GM19438 (cell line): ENCODE measurements at regions not wholly inside any gene's neighbourhood (a gene's known extent, or its start where the extent isn't known, plus 50 kb on each side); places are given as distances from the start of the nearest gene placed in this dataset.
"Not testable (repeated sequence)": the region's sequence is repeated elsewhere in the genome, so short reads cannot be mapped to it uniquely, and the experiment has no call there.

Experiments used
- ATAC-seq: cut with Tn5 transposase; IDR thresholded peaks from one replicate; pipeline ENCODE4 v1.9.1; 2021; ENCODE audit warnings: low read depth; ENCODE audit not compliant: unreplicated experiment

DNA sequence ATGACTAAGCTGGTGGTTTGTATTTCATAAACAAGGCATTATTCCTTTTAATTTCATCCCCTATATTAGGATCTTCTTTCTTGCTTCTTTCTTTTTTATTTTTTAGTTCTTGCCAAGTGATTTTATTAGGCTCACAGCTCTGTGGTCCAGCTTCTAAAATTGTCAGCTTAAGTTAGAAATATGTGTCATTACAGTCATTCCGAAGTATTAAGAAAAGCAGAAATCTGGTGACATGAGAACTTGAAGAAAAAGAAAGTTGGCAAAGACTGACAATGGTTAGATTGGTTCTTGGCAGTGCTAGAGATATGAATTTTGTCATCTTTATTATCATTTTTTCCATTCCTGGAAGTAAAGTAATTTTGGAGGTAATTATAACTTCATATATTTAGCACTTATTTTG is 166.5 kb upstream of the PRR16 start:
- no peak for ATAC-seq

DNA sequence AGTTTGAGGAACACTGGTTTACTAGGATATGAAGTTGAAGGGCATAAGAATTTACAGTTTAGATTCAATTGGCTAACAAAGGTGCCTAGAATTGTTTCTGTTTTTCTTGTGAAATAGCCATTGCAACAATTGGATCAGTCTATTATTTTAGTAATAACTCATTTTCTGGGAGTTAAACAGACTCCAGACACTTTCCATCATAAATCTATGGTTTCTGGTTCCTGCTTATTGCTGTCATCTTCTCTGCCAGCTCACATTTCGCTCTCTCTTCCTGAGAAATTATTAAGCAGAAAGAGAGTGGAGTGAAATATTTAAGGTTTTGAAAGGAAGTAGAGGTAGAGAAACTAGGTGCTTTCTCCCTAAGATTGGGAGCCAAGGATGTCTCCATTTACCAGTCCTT is 165.1 kb upstream of the PRR16 start:
- no peak for ATAC-seq

DNA sequence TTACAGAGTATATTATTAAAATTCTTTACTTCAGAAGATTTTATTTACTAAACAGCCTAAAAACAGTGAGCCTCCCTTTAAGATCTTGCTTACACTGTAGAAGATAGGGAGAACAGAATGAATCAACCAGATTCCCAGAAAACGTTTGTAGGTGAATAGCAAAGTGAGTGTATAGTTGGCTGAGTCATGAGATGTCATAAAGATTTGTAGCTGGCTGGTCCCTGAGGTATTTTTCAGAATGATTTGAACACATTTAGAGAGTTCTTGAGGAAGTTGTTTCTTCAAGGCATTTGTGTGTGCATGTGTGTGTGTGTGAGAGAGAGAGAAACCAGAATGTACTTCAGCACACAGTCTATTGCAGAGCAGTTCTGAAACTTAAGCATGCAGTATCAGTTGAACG is 159.4 kb upstream of the PRR16 start:
- no peak for ATAC-seq

DNA sequence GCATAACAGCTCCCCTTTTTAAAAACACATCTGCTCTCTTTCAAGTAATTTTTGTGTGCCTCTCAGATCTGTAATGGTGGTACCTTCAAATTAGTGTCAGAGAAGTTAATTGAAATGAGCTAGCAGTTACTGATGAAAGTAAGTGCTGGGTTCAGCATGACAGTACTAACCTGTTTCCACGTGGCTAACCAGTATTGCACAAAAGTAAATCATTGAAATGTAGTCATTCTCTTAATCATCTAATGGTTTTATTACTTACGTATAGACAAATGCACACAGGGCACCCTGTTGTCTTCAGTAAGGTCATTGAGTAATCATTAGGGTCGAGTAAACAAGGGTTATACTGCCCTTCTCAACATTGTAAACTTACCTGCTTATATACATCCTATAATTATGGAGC is 157.8 kb upstream of the PRR16 start:
- no peak for ATAC-seq

DNA sequence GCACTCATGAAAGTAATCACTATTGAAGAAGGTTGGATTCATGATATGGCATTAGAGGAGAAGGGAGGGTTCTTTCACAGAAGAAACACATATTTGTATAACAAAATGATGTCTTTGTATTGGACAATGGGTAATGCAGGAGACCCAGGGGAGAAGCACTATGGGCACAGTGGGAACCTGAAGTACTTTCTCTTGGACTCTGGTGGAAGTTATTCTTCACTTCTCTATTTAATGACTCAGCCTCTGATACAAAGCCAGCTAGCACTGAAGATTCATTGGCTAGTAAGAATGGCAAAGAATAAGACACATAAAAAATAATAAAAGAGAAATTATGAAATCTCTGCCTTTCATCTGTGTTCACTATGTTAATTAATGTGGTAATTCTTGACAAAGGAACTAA is 149.9 kb upstream of the PRR16 start:
- no peak for ATAC-seq

DNA sequence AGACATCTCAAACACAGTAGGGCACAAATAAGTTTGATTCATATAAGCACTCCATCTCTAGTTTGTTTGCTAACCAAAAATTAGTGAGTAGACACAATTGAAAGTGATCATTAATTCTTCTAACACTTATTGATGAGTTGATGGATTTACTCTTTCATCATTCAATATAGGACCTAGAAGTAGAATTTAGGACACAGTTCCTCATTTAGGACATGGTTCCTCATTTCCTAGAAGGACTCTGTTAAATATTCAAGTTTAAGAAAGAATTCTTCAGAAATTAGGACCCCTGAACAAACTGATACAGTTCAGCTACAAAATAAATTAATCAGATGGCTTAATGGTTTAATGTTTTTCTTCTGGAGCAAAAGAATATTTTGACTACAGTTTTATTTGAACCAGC is 143.5 kb upstream of the PRR16 start:
- no peak for ATAC-seq

DNA sequence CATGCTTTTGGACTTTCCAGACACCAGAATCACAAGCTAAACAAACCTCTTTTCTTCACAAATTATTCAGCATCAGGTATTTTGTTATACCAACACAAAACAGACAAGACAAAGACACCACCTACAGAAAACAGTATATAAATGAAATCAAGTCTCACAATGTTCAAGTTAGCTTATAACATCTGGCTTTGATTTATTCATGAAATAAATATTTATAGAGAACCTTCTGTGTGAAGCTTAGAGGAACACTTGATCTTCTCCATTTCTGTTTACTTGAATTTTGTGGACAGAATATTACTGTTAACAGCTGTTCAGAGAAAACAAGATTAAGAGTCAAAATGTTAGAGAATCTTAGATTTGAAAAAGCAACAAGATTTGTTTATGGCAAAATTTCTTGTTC is 137.4 kb upstream of the PRR16 start:
- ATAC-seq = no peak

DNA sequence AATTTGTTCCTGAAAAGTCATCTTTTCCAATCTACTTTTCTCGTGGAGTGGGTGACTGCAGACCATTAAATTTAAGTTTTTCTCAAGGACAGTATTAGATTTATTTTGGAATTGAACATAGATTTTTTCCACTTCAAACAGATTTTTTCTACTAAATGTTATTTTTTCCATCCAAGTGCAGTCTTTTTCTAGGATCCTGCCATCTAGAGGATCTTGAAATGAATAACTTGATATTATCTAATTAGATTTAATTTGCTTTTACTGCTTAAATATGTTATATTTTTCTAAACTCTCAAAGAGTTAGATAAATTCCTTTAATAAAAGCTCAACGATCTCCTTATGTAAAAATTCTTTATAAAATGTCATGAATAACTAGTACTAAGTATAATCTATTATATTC is 136.9 kb upstream of the PRR16 start:
- no peak for ATAC-seq

DNA sequence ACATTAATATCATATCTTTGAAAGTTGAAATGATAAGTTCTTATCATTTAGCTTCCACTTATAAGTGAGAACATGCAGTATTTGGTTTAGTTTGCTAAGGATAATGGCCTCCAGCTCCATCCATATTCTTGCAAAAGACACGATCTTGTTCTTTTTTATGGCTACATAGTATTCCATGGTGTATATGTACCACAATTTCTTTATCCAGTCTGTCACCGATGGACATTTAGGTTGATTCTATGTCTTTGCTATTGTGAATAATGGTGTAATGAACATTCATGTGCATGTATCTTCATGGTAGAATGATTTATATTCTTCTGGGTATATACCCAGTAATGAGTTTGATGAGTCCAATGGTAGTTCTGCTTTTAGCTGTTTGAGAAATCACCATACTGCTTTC is 135.0 kb upstream of the PRR16 start:
- ATAC-seq = no peak

DNA sequence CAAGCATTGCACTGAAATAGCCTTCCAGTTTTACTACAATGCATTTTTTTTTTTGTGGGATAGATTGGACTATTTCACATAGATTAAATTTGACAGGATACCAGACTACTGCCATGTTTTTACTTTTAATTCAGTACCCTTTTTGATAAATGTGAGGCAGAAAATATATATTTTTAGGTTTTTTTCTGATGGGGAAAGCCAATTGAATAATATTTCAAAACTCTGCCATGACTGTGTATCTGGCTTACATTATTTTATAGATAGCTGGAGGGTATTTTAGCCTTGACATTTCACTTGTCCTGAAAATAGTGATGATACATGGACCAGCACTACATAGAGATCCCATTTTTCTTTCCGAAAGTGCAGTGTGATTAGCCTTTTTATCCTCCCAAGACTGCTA is 133.5 kb upstream of the PRR16 start:
- ATAC-seq = no peak

DNA sequence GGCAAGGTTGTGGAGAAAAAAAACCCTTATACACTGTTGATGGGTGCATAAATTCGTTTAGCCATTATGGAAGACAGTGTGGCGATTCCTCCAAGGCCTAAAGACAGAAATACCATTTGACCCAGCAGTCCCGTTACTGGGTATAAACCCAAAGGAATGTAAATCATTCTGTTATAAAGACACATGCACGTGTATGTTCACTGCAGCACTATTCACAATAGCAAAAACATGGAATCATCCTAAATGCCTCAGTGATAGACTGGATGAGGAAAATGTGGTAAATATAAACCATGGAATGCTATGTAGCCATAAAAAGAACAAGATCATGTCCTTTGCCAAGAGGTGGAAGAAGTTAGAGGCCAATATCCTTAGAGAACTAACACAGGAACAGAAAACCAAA is 119.9 kb upstream of the PRR16 start:
- ATAC-seq = no peak

DNA sequence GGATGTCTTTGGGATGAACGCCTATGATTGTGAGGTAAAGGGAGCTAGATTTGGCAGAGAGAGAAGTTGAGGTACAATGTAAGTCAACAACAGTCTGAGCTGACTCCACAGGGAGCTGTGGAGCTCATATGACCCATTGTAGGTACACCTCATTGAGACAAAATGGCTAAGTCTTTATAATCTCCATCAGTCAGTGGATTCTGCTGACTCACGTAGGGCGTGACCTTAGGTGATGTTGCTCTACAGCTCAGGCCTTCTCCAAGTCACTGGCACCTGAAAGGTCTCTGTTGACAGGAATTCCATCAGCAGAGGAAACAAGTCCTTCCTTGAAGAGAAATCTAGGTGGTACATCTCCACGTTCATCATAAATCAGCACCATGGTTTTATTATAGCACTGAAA is 118.2 kb upstream of the PRR16 start:
- ATAC-seq = no peak

DNA sequence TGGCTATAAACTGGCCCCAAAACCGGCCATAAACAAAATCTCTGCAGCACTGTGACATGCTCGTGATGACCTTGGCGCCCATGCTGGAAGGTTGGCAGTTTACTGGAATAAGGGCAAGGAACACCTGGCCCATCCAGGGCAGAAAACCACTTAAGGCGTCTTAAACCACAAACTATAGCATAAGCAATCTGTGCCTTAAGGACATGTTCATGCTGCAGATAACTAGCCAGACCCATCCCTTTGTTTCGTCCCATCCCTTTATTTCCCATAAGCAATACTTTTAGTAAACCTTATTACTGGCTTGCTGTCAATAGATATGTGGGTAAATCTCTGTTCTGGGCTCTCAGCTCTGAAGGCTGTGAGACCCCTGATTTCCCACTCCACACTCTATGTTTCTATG is 113.0 kb upstream of the PRR16 start:
- not testable (repeated sequence) for ATAC-seq

DNA sequence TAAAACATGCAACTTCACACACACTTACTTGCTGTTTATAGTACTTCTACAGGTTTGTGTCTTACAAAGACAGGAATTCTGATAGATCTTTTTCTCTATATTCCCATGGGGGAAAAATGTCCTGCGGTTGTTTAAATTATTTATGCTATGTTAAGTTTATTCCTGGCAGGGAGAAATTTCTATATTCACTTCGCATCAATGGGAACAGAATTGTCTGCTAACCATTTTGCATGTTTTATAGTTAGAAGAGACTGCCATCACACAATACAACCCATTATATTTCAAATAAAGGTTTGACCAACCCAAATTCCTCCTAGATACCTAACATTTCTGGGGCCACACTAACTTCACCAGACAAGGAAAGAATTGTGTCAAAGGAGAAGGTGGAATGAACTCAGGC is 110.0 kb upstream of the PRR16 start:
- no peak for ATAC-seq

DNA sequence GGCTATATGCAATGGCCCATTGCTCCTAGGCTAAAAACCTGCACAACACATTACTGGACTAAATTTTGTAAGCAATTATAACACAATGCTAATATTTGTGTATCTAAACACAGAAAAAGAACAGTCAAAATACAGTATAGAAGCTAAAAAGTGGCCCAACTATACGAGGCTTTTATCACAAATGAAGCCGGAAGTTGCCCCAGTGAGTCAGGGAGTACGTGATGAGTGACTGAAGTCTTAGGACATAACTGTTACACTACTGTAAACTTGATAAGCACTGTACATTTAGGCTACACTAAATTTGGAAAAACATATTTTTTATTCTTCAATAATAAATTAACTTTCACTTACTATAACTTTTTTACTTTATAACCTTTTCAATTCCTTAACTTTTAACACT is 105.2 kb upstream of the PRR16 start:
- no peak for ATAC-seq

DNA sequence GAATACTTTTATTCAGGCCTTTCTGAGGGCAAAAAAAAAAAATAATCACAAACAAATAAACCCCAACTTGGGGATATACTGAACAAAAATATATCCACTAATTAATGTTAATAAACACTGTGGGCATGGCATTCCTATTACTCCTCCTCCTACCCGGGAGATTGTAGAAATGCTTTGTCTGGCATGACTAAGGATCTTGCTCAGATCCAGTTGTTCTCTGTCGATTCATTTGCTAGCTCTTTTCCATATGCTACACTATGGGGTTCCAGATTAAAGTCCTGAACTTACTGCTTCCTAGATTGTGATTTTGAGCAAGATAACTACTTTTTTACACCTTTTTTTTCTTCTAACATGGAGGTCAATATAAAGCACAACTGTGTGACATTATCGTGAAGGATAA is 102.2 kb upstream of the PRR16 start:
- ATAC-seq = no peak

DNA sequence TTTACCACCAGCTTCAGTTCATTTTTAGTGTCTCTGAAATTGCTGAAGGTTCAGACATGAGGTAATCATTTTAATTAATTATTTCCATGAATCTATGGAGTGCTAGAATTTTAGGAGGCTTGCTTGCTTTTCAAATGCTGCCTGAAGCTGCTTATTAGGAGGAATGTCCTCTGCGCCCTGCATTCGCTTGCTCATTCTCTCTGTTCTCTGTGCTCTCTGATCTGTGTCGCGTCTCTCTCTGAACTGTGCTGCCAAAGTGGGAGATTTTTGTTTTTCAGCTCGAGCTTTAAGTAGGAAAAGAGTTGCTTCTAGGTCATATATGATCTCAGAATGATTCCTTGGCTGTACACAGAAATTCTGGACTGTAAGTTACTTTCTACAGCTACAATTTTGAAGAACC is 101.7 kb upstream of the PRR16 start:
- no peak for ATAC-seq

DNA sequence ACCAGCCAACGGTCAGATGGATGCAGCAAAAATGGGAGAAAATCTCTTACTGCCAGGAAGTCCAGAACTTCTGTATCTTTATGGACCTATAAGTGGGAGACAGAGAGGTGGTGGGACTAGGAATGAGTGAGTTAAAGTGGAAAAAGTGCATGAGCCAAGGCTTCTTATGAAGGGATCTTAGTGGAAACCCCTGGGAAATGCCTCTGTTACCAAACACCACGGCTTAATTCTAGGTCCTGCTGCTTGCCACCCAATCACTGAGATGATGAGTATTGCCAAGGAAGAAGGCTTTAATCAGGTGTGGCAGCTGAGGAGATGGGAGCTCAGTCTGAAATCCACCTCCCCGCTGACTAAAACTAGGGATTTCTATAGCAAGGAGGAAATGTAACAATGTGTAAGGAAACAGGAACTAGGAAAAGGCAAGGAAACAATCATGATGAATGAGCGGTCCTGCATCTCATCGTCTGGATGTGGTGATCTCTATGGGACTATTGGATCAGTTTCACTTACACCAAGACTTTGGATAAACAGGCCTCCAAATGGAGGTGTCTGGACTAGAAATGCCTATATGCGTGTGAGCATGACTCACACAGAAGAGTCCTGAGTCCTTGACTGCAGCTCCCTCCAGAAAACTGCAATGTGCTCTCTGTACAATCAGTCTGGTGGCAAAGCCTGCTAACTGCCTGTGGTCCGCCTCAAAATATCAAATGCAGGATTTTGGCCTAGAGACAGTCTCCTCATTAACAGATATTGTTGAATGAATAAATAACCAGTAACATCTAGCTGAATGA is 98.2 kb upstream of the PRR16 start:
- ATAC-seq = no peak

DNA sequence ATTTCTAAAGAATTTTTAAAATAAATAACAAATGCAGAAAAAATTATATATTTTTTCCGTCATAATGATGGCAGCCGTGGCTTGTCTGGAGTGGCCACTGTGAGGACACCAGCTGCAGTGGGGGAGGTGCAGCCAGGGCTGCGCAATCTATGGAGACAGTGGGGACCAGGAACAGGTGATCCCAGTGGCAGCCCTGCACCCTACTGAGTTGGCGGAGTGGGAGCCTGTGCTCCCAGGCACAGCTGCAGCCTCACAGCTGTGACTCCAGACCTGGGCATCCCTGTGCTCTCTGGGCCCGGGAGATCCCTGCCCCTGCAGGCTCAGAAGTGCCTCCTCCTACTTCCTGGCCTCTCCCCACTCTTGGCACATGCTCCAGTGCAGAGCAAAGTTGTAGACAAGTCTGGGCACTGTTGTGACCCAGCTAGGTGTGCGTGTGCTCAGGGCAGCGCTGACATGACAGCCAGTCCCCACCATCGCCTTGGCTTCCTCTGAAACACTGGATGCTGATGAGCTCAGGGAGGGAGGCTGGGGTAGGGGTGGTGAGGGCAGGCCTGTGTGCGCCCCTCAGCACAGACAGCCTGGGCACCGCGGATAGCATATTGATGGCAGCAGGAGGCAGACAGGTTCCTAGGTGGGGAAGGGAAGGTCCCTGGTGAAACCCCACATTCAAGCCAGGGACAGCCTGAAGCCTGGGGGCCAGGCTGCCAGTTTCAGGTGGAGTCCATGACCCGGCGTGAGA is 96.0 kb upstream of the PRR16 start:
- ATAC-seq = no peak

DNA sequence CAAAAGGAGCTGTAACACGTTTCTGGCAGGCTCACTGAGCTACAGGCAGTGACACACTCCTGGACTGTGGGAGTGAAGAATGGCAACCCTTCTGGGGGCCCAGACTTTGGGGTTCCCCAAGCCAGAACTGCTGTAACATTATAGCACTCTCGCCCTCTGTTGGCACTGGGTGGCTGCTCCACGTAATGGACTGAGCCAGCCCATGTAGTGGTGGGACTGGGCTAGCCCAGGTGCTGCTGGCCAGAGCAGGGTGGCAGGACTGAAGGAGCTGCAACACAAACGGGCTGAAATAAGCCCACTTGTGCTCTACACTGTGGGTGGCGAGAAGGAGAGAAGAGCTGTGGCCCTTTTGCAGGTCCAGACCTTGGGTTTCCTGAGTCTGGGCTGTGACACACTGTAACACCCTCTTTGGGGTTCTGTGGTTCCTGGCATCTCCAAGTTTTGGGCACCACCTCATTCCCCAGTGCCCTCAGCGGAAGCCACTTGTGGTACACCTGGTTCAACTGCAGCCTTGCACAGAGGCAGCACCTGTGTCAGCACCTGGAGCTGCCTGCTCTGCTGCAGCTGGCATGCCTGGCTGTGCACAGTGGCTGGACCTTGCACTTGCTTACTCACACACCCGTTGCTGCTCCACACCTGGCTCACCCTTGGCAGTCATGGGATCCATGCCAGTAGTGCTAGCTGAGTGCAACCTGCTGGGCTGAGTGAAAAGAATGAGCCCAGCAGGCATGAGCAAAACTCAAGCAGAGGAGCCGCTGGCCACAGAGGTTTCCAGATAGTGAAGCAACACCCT is 95.0 kb upstream of the PRR16 start:
- ATAC-seq = no peak

DNA sequence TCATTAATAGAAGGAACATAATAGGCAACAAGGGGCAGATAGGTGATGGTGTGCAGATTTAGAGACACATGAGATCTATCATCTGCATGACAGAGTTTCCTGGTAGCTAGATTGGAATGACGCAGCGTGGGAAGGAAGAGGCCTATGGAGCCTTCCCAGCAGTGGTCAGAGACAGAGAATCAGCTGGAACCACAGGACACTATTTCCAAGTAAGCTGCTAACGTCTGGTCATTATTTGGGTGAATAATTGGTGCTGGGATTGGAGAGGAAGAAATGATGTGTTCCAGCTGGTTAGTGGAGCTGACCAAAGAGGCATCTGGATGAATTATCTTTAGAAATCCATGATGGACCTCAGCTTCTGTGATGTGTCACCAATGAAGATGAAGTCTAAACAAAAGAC is 91.2 kb upstream of the PRR16 start:
- ATAC-seq = no peak

DNA sequence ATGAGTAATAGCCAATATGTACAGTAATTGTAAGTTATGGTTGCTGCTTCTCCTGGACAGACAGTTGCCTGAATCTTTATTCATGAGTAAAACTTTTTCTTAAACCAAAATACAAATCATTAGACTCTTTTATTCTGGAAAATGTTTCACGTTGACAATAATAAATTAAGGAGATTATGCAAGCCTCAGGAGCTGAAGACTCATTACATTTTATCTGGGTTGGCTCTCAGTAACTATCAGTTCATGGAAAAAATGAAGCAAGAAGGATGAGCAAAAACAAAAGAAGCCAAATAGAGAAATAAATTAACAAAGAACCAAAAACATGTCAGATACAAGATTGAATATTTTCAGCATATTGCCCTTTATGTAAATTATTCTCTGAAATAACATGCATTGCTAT is 88.9 kb upstream of the PRR16 start:
- ATAC-seq = no peak
